ENCODE measurements at regions not wholly inside any gene's neighbourhood (a gene's known extent, or its start where the extent isn't known, plus 50 kb on each side); places are given as distances from the start of the nearest gene placed in this dataset.
A peak's percentile ranks its signal among the peaks of the same experiment; 100 is the strongest.

DNA sequence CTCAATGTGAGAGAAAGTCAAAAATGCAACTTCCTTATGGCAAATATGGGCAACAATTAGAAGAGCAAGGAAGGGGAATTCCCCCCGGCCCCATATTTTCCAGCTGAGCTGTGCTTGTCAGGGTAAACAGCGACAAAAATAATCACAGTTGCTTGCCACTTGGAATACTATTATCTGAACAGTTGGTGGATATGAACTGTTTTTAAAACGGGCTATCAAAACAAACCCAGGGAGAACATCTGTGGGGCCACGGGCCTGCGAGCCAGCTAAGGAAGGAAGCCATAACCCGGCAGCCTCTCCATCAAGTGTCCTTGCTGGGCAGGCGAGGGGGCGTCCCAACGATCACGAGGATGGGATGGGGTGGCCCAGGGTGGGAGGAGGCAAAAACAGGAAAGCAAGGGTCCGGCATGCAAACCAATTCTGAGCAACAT is 228.4 kb downstream of the ARHGAP12 start:
- 91 to 95% methylated on average over 10 of the region's 11 CpGs for WGBS, 2 experiments (ENCODE audit: insufficient coverage in 2 of 2)
- Histone ChIP-seq H3K36me3 (ENCODE audit: control insufficient read depth, insufficient read depth, low read length) (no peaks in the 10 kb centered on the region), H3K4me1 (ENCODE audit: control insufficient read depth, insufficient read depth, low read length, poor library complexity, severe bottlenecking) (peaks cover 16% of the 10 kb centered on the region), H3K4me3 (ENCODE audit: extremely low read depth, insufficient read depth, low read length, poor library complexity, severe bottlenecking) (no peak overlapping the region), H3K9me3 (ENCODE audit: control insufficient read depth, low read length) (peaks cover 7% of the 10 kb centered on the region), H3K27ac (ENCODE audit: low read depth, low read length, severe bottlenecking) (no peak overlapping the region)

DNA sequence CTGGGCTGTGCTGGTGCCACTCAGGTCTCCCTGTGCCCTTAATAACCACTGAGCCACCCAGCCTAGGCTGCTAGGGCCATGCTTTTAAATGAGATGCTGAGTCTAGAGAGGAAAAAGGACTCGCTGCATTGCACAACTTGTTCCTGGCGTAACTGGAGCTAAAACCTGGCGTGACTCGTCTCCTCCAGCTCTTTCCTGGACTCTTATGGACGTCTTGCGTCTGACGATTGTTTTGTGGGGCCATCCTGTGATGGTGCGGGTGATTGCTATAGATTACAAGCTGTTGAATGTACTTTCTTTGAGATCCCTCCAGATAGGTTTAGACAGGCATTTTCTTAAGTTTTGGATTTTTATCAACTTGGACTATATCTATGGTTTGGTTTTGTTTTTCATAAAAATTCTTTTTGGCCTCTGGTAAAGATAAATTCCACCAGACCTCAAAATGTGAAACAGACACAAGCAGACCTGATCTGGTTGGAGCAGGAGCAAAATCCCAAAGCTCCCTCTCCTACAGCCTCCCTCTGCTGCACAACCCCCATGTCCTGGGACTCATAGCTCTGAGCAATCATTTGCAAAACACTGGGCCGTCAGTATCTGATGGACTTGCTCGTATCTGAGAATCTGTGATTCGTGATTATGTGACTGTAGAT is 230.3 kb downstream of the ARHGAP12 start:
- WGBS, 2 experiments (ENCODE audit: insufficient coverage in 2 of 2): 91 to 94% methylated on average over 7 of the region's 11 CpGs

DNA sequence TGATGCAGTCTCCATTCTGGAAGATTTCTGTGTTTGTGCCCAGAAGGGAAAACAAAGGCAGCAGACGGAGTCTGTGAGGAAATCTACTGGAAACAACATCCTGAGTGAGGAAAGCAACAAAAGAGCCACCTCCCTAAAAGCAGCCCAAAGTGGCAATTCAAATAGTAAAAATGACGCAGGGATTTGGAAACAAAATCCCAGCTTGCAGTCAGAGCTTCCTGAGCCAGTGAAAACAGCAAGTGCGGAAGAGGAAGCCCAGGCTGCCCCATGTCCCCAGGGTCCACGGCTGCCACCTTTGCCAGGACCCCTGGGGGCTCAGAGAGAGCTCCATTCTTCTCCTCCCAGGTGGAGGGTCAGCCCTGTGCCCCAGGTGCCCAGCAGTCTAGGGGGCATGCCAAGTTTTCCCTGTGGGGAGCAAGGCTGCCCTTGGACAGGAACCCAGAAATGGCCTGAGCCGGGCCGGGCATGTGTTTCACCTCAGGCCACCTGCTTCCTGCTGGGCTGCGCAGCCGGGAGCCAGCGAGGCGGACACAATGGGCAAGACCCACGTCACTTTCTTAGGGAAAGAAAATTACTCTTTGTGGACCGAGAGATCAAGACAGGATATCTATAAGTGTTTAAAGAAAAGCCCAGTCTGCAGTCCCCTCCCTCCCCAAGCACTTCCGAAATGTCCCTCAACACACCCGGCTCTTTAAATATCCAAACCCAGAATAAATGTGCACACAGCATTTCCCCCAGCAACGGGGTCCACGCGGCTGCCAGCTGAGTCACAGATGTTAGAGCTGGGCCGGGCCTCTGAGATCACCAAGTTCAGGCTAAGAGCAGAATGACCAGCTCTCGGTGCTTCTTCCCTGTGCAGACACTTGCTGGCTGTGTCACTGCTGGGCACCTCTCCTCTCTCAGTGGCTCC is 231.1 kb downstream of the ARHGAP12 start:
- H3K4me1 ChIP-seq (ENCODE audit: control insufficient read depth, insufficient read depth, low read length, poor library complexity, severe bottlenecking): peaks cover 16% of the 10 kb centered on the region
- no peaks in the 10 kb centered on the region for H3K36me3 ChIP-seq (ENCODE audit: control insufficient read depth, insufficient read depth, low read length)
- WGBS, 2 experiments (ENCODE audit: insufficient coverage in 2 of 2): 73 to 79% methylated on average over 13 to 17 of the region's 19 CpGs
- no peak overlapping the region for H3K4me3 ChIP-seq (ENCODE audit: extremely low read depth, insufficient read depth, low read length, poor library complexity, severe bottlenecking)
- peaks cover under 1% of the 10 kb centered on the region for H3K9me3 ChIP-seq (ENCODE audit: control insufficient read depth, low read length)
- H3K27ac ChIP-seq (ENCODE audit: low read depth, low read length, severe bottlenecking): peak overlapping the region; percentile 71

More for the DNA sequence above, 230.3 kb downstream of the ARHGAP12 start:
- Histone ChIP-seq H3K36me3 (ENCODE audit: control insufficient read depth, insufficient read depth, low read length) (no peaks in the 10 kb centered on the region), H3K9me3 (ENCODE audit: control insufficient read depth, low read length) (peaks cover 7% of the 10 kb centered on the region), H3K4me3 (ENCODE audit: extremely low read depth, insufficient read depth, low read length, poor library complexity, severe bottlenecking) (no peak overlapping the region), H3K27ac (ENCODE audit: low read depth, low read length, severe bottlenecking) (peak overlapping the region; percentile 52), H3K4me1 (ENCODE audit: control insufficient read depth, insufficient read depth, low read length, poor library complexity, severe bottlenecking) (peaks cover 16% of the 10 kb centered on the region)

DNA sequence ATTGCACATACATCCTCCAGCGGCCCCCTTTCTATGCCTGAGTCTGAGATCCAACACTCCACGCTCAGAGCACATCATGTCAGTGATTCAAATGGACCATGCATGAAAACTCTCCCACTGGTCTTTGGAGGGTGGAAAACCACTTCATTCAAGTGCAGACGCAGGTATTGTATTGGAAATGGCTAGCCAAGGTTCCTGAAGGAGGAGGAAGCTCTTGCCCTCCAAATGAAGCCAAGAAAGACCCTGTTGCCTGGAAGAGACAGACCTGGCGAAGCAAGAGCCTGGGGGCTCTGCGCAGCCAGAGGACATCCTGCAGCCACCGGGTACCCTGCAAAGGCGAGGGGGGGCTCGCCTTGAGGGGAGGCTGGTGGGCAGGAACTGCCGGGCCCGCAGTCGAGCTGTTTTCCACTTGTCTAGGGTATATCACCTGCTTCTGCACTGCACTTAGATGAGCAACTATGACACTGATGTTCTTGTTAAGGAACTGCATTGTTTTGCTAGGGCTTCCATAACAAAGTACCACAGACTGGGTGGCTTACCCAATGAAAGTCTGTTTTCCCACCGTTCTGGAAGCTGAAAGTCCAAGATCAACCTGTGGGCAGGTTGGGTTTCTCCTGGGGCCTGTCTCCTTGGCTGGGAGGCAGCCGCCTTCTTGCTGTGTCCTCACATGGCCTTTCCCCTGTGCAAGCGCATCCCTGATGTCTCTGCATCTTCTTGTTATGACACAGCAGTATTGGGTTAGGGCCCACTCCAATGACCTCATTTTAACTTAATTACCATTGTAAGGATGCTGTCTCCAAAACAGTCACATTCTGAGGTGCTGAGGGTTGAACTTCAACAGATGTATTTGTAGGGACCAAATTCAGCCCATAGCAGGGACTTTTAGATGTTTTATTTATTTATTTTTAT is 233.4 kb downstream of the ARHGAP12 start:
- Histone ChIP-seq H3K9me3 (ENCODE audit: control insufficient read depth, low read length) (no peaks in the 10 kb centered on the region), H3K27ac (ENCODE audit: low read depth, low read length, severe bottlenecking) (no peak overlapping the region)
- WGBS, 2 experiments (ENCODE audit: insufficient coverage in 2 of 2): 82 to 93% methylated on average over 13 of the region's 14 CpGs

DNA sequence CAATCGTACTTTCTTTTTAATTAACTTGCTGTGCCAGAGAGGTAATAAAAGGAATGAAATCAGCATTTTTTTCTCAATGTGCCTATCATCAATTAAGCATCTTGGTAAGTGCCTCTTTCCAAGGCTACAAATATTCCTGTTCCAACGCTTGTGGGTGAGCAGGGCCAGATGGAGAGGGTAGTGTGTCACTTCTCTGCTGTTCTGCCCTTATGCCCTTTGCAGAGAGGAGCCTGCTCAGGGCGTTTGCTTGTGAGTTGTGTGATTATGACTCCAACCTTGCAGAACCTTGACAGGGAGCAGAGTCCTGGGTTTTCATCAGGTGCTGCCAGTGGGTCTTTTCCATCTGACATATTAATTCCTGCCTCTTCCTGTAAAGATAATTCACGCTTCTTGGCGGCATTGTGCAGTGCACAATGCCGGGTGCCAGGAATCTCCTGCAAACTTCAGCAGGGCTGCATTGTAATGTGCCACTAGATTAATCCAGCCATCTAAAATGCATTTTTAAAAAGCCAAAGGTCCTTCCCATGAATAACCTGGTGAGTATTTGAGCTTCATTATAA is 234.4 kb downstream of the ARHGAP12 start:
- no peak overlapping the region for H3K4me3 ChIP-seq (ENCODE audit: extremely low read depth, insufficient read depth, low read length, poor library complexity, severe bottlenecking)
- no peaks in the 10 kb centered on the region for H3K36me3 ChIP-seq (ENCODE audit: control insufficient read depth, insufficient read depth, low read length)
- 81 to 93% methylated on average over 3 to 4 of the region's 6 CpGs for WGBS, 2 experiments (ENCODE audit: insufficient coverage in 2 of 2)
- peaks cover 16% of the 10 kb centered on the region for H3K4me1 ChIP-seq (ENCODE audit: control insufficient read depth, insufficient read depth, low read length, poor library complexity, severe bottlenecking)
- peaks cover 5% of the 10 kb centered on the region for H3K9me3 ChIP-seq (ENCODE audit: control insufficient read depth, low read length)
- H3K27ac ChIP-seq (ENCODE audit: low read depth, low read length, severe bottlenecking): no peak overlapping the region

More for the DNA sequence above, 233.4 kb downstream of the ARHGAP12 start:
- peaks cover 16% of the 10 kb centered on the region for H3K4me1 ChIP-seq (ENCODE audit: control insufficient read depth, insufficient read depth, low read length, poor library complexity, severe bottlenecking)
- H3K36me3 ChIP-seq (ENCODE audit: control insufficient read depth, insufficient read depth, low read length): no peaks in the 10 kb centered on the region
- no peak overlapping the region for H3K4me3 ChIP-seq (ENCODE audit: extremely low read depth, insufficient read depth, low read length, poor library complexity, severe bottlenecking)

DNA sequence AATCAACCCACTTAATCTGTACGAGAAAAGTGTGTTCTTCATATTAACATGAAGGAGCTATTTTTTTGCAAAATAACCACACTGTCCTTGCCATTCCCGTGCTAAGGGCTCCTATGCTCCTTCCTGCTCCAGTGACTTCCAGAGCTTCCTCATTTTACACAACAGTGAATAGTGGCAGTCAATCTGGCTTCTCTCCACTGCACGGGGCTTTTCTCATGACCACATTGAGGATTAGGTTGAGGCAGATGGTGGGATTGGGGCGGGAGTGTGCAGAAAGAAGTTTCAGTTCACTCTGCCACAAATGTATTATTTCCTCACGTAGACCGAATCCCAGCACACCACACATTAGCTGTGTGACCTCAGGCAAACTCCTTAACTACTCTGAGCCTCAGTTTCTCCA is 235.1 kb downstream of the ARHGAP12 start:
- Histone ChIP-seq H3K27ac (ENCODE audit: low read depth, low read length, severe bottlenecking) (no peak overlapping the region), H3K4me3 (ENCODE audit: extremely low read depth, insufficient read depth, low read length, poor library complexity, severe bottlenecking) (no peak overlapping the region), H3K9me3 (ENCODE audit: control insufficient read depth, low read length) (peaks cover 5% of the 10 kb centered on the region), H3K4me1 (ENCODE audit: control insufficient read depth, insufficient read depth, low read length, poor library complexity, severe bottlenecking) (peaks cover 13% of the 10 kb centered on the region), H3K36me3 (ENCODE audit: control insufficient read depth, insufficient read depth, low read length) (no peaks in the 10 kb centered on the region)
- WGBS, 2 experiments (ENCODE audit: insufficient coverage in 2 of 2): 83 to 100% methylated on average over 2 to 3 of the region's 6 CpGs

DNA sequence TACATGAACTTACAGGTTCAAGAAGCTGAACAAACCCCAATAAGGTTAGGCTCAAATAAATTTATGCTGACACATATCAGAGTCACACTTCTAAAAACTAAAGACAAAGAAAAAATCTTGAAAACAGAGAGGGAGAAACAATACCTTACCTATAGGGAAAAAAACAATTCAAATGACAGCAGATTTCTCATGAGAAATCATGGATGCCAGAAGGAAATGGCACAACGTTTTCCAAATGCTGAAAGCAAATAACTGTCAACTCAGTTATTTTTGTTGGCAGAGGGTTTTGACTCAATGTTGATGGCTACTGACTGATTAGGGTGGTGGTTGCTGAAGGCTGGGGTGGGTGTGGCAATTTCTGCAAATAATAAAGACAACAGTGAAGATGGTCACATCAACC is 239.4 kb downstream of the ARHGAP12 start:
- Histone ChIP-seq H3K4me3 (ENCODE audit: extremely low read depth, insufficient read depth, low read length, poor library complexity, severe bottlenecking) (no peak overlapping the region), H3K27ac (ENCODE audit: low read depth, low read length, severe bottlenecking) (no peak overlapping the region), H3K36me3 (ENCODE audit: control insufficient read depth, insufficient read depth, low read length) (no peaks in the 10 kb centered on the region), H3K4me1 (ENCODE audit: control insufficient read depth, insufficient read depth, low read length, poor library complexity, severe bottlenecking) (no peaks in the 10 kb centered on the region), H3K9me3 (ENCODE audit: control insufficient read depth, low read length) (peaks cover 7% of the 10 kb centered on the region)
- WGBS, 2 experiments (ENCODE audit: insufficient coverage in 2 of 2): 57 to 100% methylated on average over 1 of the region's 1 CpG

DNA sequence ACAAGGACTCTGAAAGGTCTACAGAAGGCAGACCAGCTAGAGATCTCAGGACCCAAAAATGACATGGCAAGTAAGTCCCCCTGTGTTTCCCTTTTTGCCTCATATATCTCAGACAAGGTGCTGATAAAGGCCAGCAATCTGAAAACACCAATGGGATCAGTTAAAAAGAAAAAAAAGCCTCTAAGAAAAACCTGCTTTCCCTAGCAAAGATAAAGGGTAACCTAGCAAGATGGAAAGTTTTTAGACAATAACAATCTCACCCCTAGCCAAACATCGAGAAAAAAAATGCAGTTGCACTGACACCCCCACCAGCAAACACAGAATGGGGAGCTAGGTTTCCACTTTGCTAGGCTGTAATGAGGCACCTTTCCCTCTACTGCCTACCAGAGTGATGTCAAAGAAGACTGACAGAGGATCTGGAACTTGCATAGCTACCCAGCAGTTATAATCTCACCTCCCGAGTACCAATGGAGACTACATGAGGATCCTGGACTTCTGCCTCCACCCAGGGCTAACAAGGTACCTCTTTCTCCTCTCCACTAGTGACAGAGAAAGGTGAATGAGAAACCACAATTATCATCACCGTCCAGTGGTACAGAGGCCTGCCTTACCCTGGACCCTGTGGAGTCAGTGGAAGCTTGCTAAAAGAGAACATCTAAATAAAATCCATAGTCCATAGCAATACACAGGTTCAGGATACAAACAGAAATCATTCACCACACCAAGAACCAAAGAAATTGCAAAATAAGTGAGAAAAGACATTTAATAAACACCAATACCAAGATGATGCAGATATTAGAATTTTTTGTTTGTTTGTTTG is 240.8 kb downstream of the ARHGAP12 start:
- Histone ChIP-seq H3K36me3 (ENCODE audit: control insufficient read depth, insufficient read depth, low read length) (no peaks in the 10 kb centered on the region), H3K4me3 (ENCODE audit: extremely low read depth, insufficient read depth, low read length, poor library complexity, severe bottlenecking) (no peak overlapping the region), H3K4me1 (ENCODE audit: control insufficient read depth, insufficient read depth, low read length, poor library complexity, severe bottlenecking) (no peaks in the 10 kb centered on the region), H3K9me3 (ENCODE audit: control insufficient read depth, low read length) (peaks cover 16% of the 10 kb centered on the region), H3K27ac (ENCODE audit: low read depth, low read length, severe bottlenecking) (no peak overlapping the region)
- WGBS, 2 experiments (ENCODE audit: insufficient coverage in 2 of 2): 50 to 63% methylated on average over 2 of the region's 3 CpGs

DNA sequence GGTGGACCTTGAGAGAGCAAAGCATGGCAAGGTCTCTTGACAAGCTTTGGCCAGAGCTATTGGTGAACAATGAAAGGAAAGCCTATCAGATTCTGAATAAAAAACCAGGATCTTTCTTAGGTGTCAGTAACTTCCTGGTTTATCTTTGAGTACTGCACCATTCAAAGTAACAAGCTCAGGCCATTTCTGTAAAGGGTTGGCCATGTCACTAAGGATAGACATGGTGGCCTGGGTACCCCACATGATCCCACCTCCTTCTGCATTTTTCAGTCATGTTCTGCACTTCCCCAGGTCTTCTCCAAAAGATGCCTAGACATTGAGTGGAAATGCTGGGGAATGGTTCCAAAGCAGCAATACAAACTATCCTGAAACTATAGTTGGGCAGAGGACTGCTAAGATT is 242.0 kb downstream of the ARHGAP12 start:
- Histone ChIP-seq H3K27ac (ENCODE audit: low read depth, low read length, severe bottlenecking) (no peak overlapping the region), H3K9me3 (ENCODE audit: control insufficient read depth, low read length) (peaks cover 28% of the 10 kb centered on the region), H3K4me3 (ENCODE audit: extremely low read depth, insufficient read depth, low read length, poor library complexity, severe bottlenecking) (no peak overlapping the region), H3K36me3 (ENCODE audit: control insufficient read depth, insufficient read depth, low read length) (no peaks in the 10 kb centered on the region), H3K4me1 (ENCODE audit: control insufficient read depth, insufficient read depth, low read length, poor library complexity, severe bottlenecking) (no peaks in the 10 kb centered on the region)
